HepG2 (cell line): ENCODE measurements at regions not wholly inside any gene's neighbourhood (a gene's known extent, or its start where the extent isn't known, plus 50 kb on each side); places are given as distances from the start of the nearest gene placed in this dataset.

Experiments
- ATAC-seq: fragments of 200-7000 bp; cut with Tn5 transposase; 3 replicates; pipeline ENCODE4 v1.9.1; 2020; ENCODE audit warnings: mild to moderate bottlenecking, moderate library complexity
- BruUV-seq: library from RNA; stranded (reverse); fragments of 400-500 nt; replicated peaks from 2 replicates; lab custom pipeline; 2021; lab: Mats Ljungman, UMichigan
- CTCF ChIA-PET: fragments of 300-600 bp; formaldehyde crosslinking; extraction: SDS; loops from one replicate; lab custom pipeline; 2021; ENCODE audit warnings: low total read pairs, inconsistent platforms, low intra/inter-chr PET ratio; lab: Yijun Ruan, JAX
- POLR2A ChIA-PET: fragments of 350-600 bp; sonication (Branson Sonifier 250); formaldehyde crosslinking; loops from one replicate; lab custom pipeline; 2020; ENCODE audit warnings: antibody characterized with exemption, inconsistent platforms; lab: Yijun Ruan, JAX
- DNase-seq: peaks from one replicate; pipeline ENCODE4 v3.0.0-alpha.2; 2015; ENCODE audit warnings: low spot score
- FAIRE-seq: peaks from 3 replicates; lab custom pipeline; 2011; peaks lifted over from hg19 to GRCh38; lab: Jason Lieb, UNC
- H2AFZ ChIP-seq: one replicate; pipeline ENCODE4 v1.6.1; 2011; ENCODE audit warnings: low read length, inconsistent platforms
- H3K27ac ChIP-seq: fragments of 300-600 bp; 3 replicates; pipeline ENCODE4 v1.8.0; 2011; ENCODE audit warnings: mixed run types, mild to moderate bottlenecking, mixed read lengths, low read length, inconsistent platforms; ENCODE audit not compliant: insufficient read depth; ENCODE audit errors: extremely low read length
- H3K27me3 ChIP-seq, 2 experiments: fragments of 200-600 bp in 1 of 2; 2 replicates in 1 of 2; 3 replicates in 1 of 2; pipeline versions ENCODE4 v1.6.0 to v1.8.0; 2011; ENCODE audit warnings: low read length in 2 of 2, mild to moderate bottlenecking in 2 of 2, moderate library complexity in 2 of 2, inconsistent platforms in 1 of 2; ENCODE audit not compliant: insufficient read depth in 2 of 2, control insufficient read depth in 1 of 2
- H3K36me3 ChIP-seq, 2 experiments: fragments of 200-600 bp in 1 of 2; replicated peaks in 1 of 2; 2 replicates in 1 of 2; 3 replicates in 1 of 2; pipeline versions ENCODE4 v1.5.1 to v1.8.0; 2011; ENCODE audit warnings: low read length in 2 of 2, inconsistent platforms in 1 of 2; ENCODE audit not compliant: insufficient read depth in 2 of 2, control insufficient read depth in 1 of 2
- H3K4me1 ChIP-seq: 2 replicates; pipeline ENCODE4 v1.5.1; 2012; ENCODE audit warnings: low read length, inconsistent platforms; ENCODE audit not compliant: insufficient read depth
- H3K4me2 ChIP-seq: 2 replicates; pipeline ENCODE4 v1.6.0; 2011; ENCODE audit warnings: low read depth, low read length, inconsistent platforms
- H3K4me3 ChIP-seq, 3 experiments: fragments of 200-600 bp in 1 of 3; sonication (generic), shearing (Covaris generic) in 1 of 3; replicated peaks in 1 of 3; 2 replicates each; pipeline ENCODE4 v1.5.1; 2011 to 2016; ENCODE audit warnings: low read length in 3 of 3, inconsistent platforms in 2 of 3, low read depth in 2 of 3, mild to moderate bottlenecking in 2 of 3, control low read depth in 1 of 3, mixed read lengths in 1 of 3; ENCODE audit not compliant: insufficient read depth in 1 of 3
- H3K79me2 ChIP-seq: one replicate; pipeline ENCODE4 v1.6.1; 2011; ENCODE audit warnings: low read length, inconsistent platforms; ENCODE audit not compliant: insufficient read depth
- H3K9ac ChIP-seq: 2 replicates; pipeline ENCODE4 v1.6.0; 2011; ENCODE audit warnings: mild to moderate bottlenecking, low read depth, low read length, inconsistent platforms; ENCODE audit not compliant: insufficient read depth
- H3K9me3 ChIP-seq: 2 replicates; pipeline ENCODE4 v1.5.1; 2012; ENCODE audit warnings: mild to moderate bottlenecking, low read length
- H4K20me1 ChIP-seq: 2 replicates; pipeline ENCODE4 v1.6.0; 2011; ENCODE audit warnings: inconsistent platforms, mild to moderate bottlenecking, low read length, moderate library complexity; ENCODE audit not compliant: insufficient read depth
- ATRX ChIP-seq: sonication (generic); formaldehyde crosslinking; IDR thresholded peaks from 2 replicates; pipeline ENCODE4 v1.4.0; 2020; ENCODE audit warnings: missing genetic modification reagents, borderline replicate concordance
- CAMTA2 ChIP-seq: sonication (generic); formaldehyde crosslinking; IDR thresholded peaks from 2 replicates; pipeline ENCODE4 v1.4.0; 2020; ENCODE audit warnings: mild to moderate bottlenecking, missing genetic modification reagents, borderline replicate concordance
- CHD4 ChIP-seq: fragments of 200-600 bp; sonication (generic); IDR thresholded peaks from 2 replicates; pipeline ENCODE4 v1.7.0; 2017; ENCODE audit warnings: mild to moderate bottlenecking, low read length, borderline replicate concordance
- EEA1 ChIP-seq: sonication (generic); formaldehyde crosslinking; IDR thresholded peaks from 2 replicates; pipeline ENCODE4 v1.5.1; 2020; ENCODE audit warnings: mild to moderate bottlenecking, missing genetic modification reagents, borderline replicate concordance
- MTERF4 ChIP-seq: sonication (generic); formaldehyde crosslinking; IDR thresholded peaks from 2 replicates; pipeline ENCODE4 v1.8.0; 2023; ENCODE audit warnings: mild to moderate bottlenecking, missing genetic modification reagents
- PLRG1 ChIP-seq: fragments of 450-650 bp; conservative IDR thresholded peaks from 2 replicates; pipeline ENCODE4 v1.6.1; 2016
- SP5 ChIP-seq: IDR thresholded peaks from 2 replicates; pipeline ENCODE4 v1.6.1; 2016; ENCODE audit warnings: low read depth, borderline replicate concordance
- ZNF205 ChIP-seq: IDR thresholded peaks from 2 replicates; pipeline ENCODE4 v1.6.1; 2018; ENCODE audit warnings: missing biosample characterization, missing genetic modification reagents
- ZNF224 ChIP-seq: sonication (generic); formaldehyde crosslinking; IDR thresholded peaks from 2 replicates; pipeline ENCODE4 v1.5.0; 2020; ENCODE audit warnings: mild to moderate bottlenecking, missing genetic modification reagents
- ZNF550 ChIP-seq: sonication (generic); formaldehyde crosslinking; IDR thresholded peaks from 2 replicates; pipeline ENCODE4 v1.4.0; 2020; ENCODE audit warnings: mild to moderate bottlenecking, missing genetic modification reagents, borderline replicate concordance
- ZNF816 ChIP-seq: sonication (generic); formaldehyde crosslinking; IDR thresholded peaks from 2 replicates; pipeline ENCODE4 v1.8.0; 2022; ENCODE audit warnings: missing genetic modification reagents, mild to moderate bottlenecking, borderline replicate concordance
- WGBS: methylation state at CpG from one replicate; pipeline ENCODE4 v1.1.6; 2017; ENCODE audit warnings: low lambda C conversion rate; 5-methylcytosine and 5-hydroxymethylcytosine counted together
- in situ Hi-C: cut with HindIII; loops from 2 replicates; pipeline ENCODE4 v1.10.0; 2017; ENCODE audit warnings: low pct_unique_long_range_greater_than_20kb; ENCODE audit not compliant: extremely low pct_ligation_motif_present
- intact Hi-C: fragments of 100-400 bp; cut with micrococcal nuclease; formaldehyde crosslinking; loops from one replicate; pipeline ENCODE4 v1.10.0; 2022; ENCODE audit not compliant: unreplicated experiment
- TF ChIP-seq, protein P1 (sequence below): IDR thresholded peaks from 2 replicates; pipeline ENCODE4 v1.6.1; 2016; ENCODE audit warnings: low read depth, missing genetic modification reagents, missing compliant biosample characterization
- TF ChIP-seq, protein P2 (sequence below): sonication (generic); formaldehyde crosslinking; conservative IDR thresholded peaks from 2 replicates; pipeline ENCODE4 v1.8.0; 2022; ENCODE audit warnings: missing genetic modification reagents
- TF ChIP-seq, protein P3 (sequence below): sonication (generic); formaldehyde crosslinking; conservative IDR thresholded peaks from 2 replicates; pipeline ENCODE4 v1.8.0; 2022; ENCODE audit warnings: mild to moderate bottlenecking, moderate library complexity, missing genetic modification reagents

GRCh38 chr10:14381475-14381874, 50.8 kb upstream of the FRMD4A start (continued):
- TF ChIP-seq ZNF224 (CRISPR knock-in tag) (no peak), ZNF205 (no peak), CAMTA2 (no peak), ZNF550 (no peak)
- TF ChIP-seq, protein P1, sequence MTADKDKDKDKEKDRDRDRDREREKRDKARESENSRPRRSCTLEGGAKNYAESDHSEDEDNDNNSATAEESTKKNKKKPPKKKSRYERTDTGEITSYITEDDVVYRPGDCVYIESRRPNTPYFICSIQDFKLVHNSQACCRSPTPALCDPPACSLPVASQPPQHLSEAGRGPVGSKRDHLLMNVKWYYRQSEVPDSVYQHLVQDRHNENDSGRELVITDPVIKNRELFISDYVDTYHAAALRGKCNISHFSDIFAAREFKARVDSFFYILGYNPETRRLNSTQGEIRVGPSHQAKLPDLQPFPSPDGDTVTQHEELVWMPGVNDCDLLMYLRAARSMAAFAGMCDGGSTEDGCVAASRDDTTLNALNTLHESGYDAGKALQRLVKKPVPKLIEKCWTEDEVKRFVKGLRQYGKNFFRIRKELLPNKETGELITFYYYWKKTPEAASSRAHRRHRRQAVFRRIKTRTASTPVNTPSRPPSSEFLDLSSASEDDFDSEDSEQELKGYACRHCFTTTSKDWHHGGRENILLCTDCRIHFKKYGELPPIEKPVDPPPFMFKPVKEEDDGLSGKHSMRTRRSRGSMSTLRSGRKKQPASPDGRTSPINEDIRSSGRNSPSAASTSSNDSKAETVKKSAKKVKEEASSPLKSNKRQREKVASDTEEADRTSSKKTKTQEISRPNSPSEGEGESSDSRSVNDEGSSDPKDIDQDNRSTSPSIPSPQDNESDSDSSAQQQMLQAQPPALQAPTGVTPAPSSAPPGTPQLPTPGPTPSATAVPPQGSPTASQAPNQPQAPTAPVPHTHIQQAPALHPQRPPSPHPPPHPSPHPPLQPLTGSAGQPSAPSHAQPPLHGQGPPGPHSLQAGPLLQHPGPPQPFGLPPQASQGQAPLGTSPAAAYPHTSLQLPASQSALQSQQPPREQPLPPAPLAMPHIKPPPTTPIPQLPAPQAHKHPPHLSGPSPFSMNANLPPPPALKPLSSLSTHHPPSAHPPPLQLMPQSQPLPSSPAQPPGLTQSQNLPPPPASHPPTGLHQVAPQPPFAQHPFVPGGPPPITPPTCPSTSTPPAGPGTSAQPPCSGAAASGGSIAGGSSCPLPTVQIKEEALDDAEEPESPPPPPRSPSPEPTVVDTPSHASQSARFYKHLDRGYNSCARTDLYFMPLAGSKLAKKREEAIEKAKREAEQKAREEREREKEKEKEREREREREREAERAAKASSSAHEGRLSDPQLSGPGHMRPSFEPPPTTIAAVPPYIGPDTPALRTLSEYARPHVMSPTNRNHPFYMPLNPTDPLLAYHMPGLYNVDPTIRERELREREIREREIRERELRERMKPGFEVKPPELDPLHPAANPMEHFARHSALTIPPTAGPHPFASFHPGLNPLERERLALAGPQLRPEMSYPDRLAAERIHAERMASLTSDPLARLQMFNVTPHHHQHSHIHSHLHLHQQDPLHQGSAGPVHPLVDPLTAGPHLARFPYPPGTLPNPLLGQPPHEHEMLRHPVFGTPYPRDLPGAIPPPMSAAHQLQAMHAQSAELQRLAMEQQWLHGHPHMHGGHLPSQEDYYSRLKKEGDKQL (CRISPR knock-in tag): no peak

- no peak for FAIRE-seq
- ATAC-seq: no peak
- no peaks in the 10 kb centered on the region for H3K36me3 ChIP-seq
- no peaks in the 10 kb centered on the region for H3K79me2 ChIP-seq
- no peak overlapping the region for H2AFZ ChIP-seq
- BruUV-seq: no TSS peak
- intact Hi-C loops: no loop called here
- H3K4me2 ChIP-seq: no peak overlapping the region
- ChIA-PET CTCF (no interaction called here), POLR2A (no interaction called here)
- in situ Hi-C loops: no loop called here
- H4K20me1 ChIP-seq: no peaks in the 10 kb centered on the region
- no peak overlapping the region for H3K9ac ChIP-seq
- no peaks in the 10 kb centered on the region for H3K4me1 ChIP-seq
- H3K9me3 ChIP-seq: no peaks in the 10 kb centered on the region
- H3K4me3 ChIP-seq: no peak overlapping the region
- no peak for DNase-seq
- no peak overlapping the region for H3K27ac ChIP-seq
- H3K27me3 ChIP-seq: peaks cover 1 to 11% of the 10 kb centered on the region in 2 experiments; a peak in 2 of 5 replicates
- WGBS: 0% methylated on average over 1 of the region's 1 CpG
- TF ChIP-seq SP5 (no peak), EEA1 (CRISPR knock-in tag) (no peak), CHD4 (no peak), ATRX (CRISPR knock-in tag) (no peak), PLRG1 (no peak), ZNF816 (CRISPR knock-in tag) (no peak), MTERF4 (CRISPR knock-in tag) (no peak)
- TF ChIP-seq, protein P2, sequence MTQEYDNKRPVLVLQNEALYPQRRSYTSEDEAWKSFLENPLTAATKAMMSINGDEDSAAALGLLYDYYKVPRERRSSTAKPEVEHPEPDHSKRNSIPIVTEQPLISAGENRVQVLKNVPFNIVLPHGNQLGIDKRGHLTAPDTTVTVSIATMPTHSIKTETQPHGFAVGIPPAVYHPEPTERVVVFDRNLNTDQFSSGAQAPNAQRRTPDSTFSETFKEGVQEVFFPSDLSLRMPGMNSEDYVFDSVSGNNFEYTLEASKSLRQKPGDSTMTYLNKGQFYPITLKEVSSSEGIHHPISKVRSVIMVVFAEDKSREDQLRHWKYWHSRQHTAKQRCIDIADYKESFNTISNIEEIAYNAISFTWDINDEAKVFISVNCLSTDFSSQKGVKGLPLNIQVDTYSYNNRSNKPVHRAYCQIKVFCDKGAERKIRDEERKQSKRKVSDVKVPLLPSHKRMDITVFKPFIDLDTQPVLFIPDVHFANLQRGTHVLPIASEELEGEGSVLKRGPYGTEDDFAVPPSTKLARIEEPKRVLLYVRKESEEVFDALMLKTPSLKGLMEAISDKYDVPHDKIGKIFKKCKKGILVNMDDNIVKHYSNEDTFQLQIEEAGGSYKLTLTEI (CRISPR knock-in tag): no peak
- TF ChIP-seq, protein P3, sequence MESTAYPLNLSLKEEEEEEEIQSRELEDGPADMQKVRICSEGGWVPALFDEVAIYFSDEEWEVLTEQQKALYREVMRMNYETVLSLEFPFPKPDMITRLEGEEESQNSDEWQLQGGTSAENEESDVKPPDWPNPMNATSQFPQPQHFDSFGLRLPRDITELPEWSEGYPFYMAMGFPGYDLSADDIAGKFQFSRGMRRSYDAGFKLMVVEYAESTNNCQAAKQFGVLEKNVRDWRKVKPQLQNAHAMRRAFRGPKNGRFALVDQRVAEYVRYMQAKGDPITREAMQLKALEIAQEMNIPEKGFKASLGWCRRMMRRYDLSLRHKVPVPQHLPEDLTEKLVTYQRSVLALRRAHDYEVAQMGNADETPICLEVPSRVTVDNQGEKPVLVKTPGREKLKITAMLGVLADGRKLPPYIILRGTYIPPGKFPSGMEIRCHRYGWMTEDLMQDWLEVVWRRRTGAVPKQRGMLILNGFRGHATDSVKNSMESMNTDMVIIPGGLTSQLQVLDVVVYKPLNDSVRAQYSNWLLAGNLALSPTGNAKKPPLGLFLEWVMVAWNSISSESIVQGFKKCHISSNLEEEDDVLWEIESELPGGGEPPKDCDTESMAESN (CRISPR knock-in tag): no peak
Observed at GRCh38 chr10:14380746-14381145, 50.0 kb upstream of the FRMD4A start.
